Fibroblast of lung (primary cell): ENCODE measurements at regions not wholly inside any gene's neighbourhood (a gene's known extent, or its start where the extent isn't known, plus 50 kb on each side); places are given as distances from the start of the nearest gene placed in this dataset.
A peak's percentile ranks its signal among the peaks of the same experiment; 100 is the strongest.

Experiments used
- DNase-seq, 2 donors: peaks; one replicate each; pipeline versions ENCODE4 v3.0.0 to v3.0.0-alpha.2; 2010; ENCODE audit warnings: low read depth in 2 of 2
- H2AFZ ChIP-seq: 2 replicates; pipeline ENCODE4 v1.5.1; 2012; ENCODE audit warnings: low read length, control low read depth, inconsistent platforms
- H3K27ac ChIP-seq: 2 replicates; pipeline ENCODE4 v1.5.1; 2011; ENCODE audit warnings: low read length, control low read depth; ENCODE audit not compliant: insufficient read depth
- H3K27me3 ChIP-seq: 2 replicates; pipeline ENCODE4 v1.5.1; 2011; ENCODE audit warnings: mild to moderate bottlenecking, low read length; ENCODE audit not compliant: control insufficient read depth, insufficient read depth
- H3K36me3 ChIP-seq: 2 replicates; pipeline ENCODE4 v1.5.1; 2011; ENCODE audit warnings: low read length; ENCODE audit not compliant: control insufficient read depth, insufficient read depth
- H3K4me1 ChIP-seq: 2 replicates; pipeline ENCODE4 v1.5.1; 2011; ENCODE audit warnings: low read length; ENCODE audit not compliant: control insufficient read depth, insufficient read depth; ENCODE audit errors: extremely low read depth
- H3K4me2 ChIP-seq: 2 replicates; pipeline ENCODE4 v1.5.1; 2011; ENCODE audit warnings: low read length, control low read depth; ENCODE audit not compliant: insufficient read depth; ENCODE audit errors: extremely low read depth
- H3K4me3 ChIP-seq, 4 experiments: fragments of 200-600 bp in 1 of 4; sonication (generic) in 1 of 4; replicated peaks in 1 of 4; 2 replicates each; pipeline ENCODE4 v1.5.1; 2011 to 2016; ENCODE audit warnings: low read length in 4 of 4, low read depth in 3 of 4, mild to moderate bottlenecking in 3 of 4, control low read depth in 2 of 4, inconsistent platforms in 1 of 4, mixed read lengths in 1 of 4; ENCODE audit not compliant: insufficient read depth in 1 of 4; ENCODE audit errors: control extremely low read depth in 1 of 4
- H3K79me2 ChIP-seq: 2 replicates; pipeline ENCODE4 v1.5.1; 2012; ENCODE audit warnings: mild to moderate bottlenecking, low read length, inconsistent platforms; ENCODE audit not compliant: control insufficient read depth, insufficient read depth
- H3K9ac ChIP-seq: 2 replicates; pipeline ENCODE4 v1.5.1; 2011; ENCODE audit warnings: mild to moderate bottlenecking, low read length, control low read depth; ENCODE audit not compliant: insufficient read depth
- H3K9me3 ChIP-seq: 2 replicates; pipeline ENCODE4 v1.5.1; 2012; ENCODE audit warnings: low read depth, low read length; ENCODE audit not compliant: control insufficient read depth, insufficient read depth
- H4K20me1 ChIP-seq: 2 replicates; pipeline ENCODE4 v1.5.1; 2011; ENCODE audit warnings: low read length; ENCODE audit not compliant: control insufficient read depth, insufficient read depth; ENCODE audit errors: extremely low read depth
- EZH2 ChIP-seq: IDR thresholded peaks from 2 replicates; pipeline ENCODE4 v1.5.1; 2012; ENCODE audit warnings: low read length, control low read depth, mild to moderate bottlenecking; ENCODE audit errors: missing control alignments
- TF ChIP-seq, protein P1 (sequence below), 2 donors: IDR thresholded peaks in 1 of 2; conservative IDR thresholded peaks in 1 of 2; 1 replicate in 1 of 2; 2 replicates in 1 of 2; pipeline ENCODE4 v1.5.1; 2011 to 2012; ENCODE audit warnings: low read length in 2 of 2, control low read depth in 1 of 2, inconsistent platforms in 1 of 2, low read depth in 1 of 2, mild to moderate bottlenecking in 1 of 2

GRCh38 chr3:148073721-148074456, 623.8 kb upstream of the AGTR1 start:
- H3K9me3 ChIP-seq: no peaks in the 10 kb centered on the region
- H3K27ac ChIP-seq: no peak overlapping the region
- TF ChIP-seq, protein P1, sequence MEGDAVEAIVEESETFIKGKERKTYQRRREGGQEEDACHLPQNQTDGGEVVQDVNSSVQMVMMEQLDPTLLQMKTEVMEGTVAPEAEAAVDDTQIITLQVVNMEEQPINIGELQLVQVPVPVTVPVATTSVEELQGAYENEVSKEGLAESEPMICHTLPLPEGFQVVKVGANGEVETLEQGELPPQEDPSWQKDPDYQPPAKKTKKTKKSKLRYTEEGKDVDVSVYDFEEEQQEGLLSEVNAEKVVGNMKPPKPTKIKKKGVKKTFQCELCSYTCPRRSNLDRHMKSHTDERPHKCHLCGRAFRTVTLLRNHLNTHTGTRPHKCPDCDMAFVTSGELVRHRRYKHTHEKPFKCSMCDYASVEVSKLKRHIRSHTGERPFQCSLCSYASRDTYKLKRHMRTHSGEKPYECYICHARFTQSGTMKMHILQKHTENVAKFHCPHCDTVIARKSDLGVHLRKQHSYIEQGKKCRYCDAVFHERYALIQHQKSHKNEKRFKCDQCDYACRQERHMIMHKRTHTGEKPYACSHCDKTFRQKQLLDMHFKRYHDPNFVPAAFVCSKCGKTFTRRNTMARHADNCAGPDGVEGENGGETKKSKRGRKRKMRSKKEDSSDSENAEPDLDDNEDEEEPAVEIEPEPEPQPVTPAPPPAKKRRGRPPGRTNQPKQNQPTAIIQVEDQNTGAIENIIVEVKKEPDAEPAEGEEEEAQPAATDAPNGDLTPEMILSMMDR (conservative IDR thresholded peaks at IDR 0.05 in 1 of 2, IDR thresholded peaks at IDR 0.05 in 1 of 2; ENCODE audit: low read depth in 1 of 2, low read length in 2 of 2): no peak
- no peak for TF ChIP-seq EZH2
- no peak overlapping the region for H3K9ac ChIP-seq
- no peaks in the 10 kb centered on the region for H3K79me2 ChIP-seq
- H3K4me1 ChIP-seq: no peaks in the 10 kb centered on the region
- H4K20me1 ChIP-seq: no peaks in the 10 kb centered on the region
- no peak overlapping the region for H2AFZ ChIP-seq
- H3K36me3 ChIP-seq: no peaks in the 10 kb centered on the region
- DNase-seq: no peak
- no peak overlapping the region for H3K4me2 ChIP-seq
- H3K27me3 ChIP-seq: no peaks in the 10 kb centered on the region
- H3K4me3 ChIP-seq: no peak overlapping the region

DNA sequence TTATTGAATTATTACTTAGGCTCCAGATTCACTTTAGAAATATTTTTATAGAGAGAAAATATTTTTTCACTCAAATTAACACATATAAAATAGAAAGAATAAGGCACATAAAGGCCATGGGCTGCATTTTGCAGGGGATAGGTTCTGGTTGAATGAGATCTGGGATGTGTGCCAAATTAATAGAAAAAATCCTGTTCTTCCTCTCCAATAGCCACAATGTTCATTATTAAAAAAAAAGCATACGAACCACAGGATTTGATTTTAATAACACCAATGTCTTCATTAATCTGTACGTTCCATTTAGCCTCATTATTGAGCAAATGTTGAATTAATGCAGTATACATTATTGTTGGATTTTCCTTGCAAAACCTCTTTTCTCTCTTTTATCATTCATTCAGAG, 622.8 kb upstream of the AGTR1 start:
- DNase-seq: no peak
- Histone ChIP-seq H3K4me1 (no peaks in the 10 kb centered on the region), H3K9me3 (no peaks in the 10 kb centered on the region), H2AFZ (no peak overlapping the region), H3K9ac (no peak overlapping the region), H3K4me2 (no peak overlapping the region), H3K27ac (no peak overlapping the region), H3K79me2 (no peaks in the 10 kb centered on the region), H3K27me3 (no peaks in the 10 kb centered on the region), H4K20me1 (no peaks in the 10 kb centered on the region), H3K4me3 (no peak overlapping the region), H3K36me3 (no peaks in the 10 kb centered on the region)
- TF ChIP-seq, protein P1 (conservative IDR thresholded peaks at IDR 0.05 in 1 of 2, IDR thresholded peaks at IDR 0.05 in 1 of 2; ENCODE audit: low read depth in 1 of 2, low read length in 2 of 2): no peak
- TF ChIP-seq EZH2: no peak

GRCh38 chr3:148075771-148076716, 621.7 kb upstream of the AGTR1 start:
- Histone ChIP-seq H3K4me3 (no peak overlapping the region), H4K20me1 (no peaks in the 10 kb centered on the region), H3K4me2 (peak overlapping the region; percentile 0), H3K36me3 (no peaks in the 10 kb centered on the region), H3K9ac (no peak overlapping the region), H3K27me3 (no peaks in the 10 kb centered on the region), H3K4me1 (no peaks in the 10 kb centered on the region), H3K79me2 (no peaks in the 10 kb centered on the region), H2AFZ (no peak overlapping the region), H3K9me3 (no peaks in the 10 kb centered on the region), H3K27ac (no peak overlapping the region)
- TF ChIP-seq, protein P1 (conservative IDR thresholded peaks at IDR 0.05 in 1 of 2, IDR thresholded peaks at IDR 0.05 in 1 of 2; ENCODE audit: low read depth in 1 of 2, low read length in 2 of 2): peak; percentile 93 to 96
- no peak for TF ChIP-seq EZH2
- peak; percentile 62 to 77 for DNase-seq
